A673 (cell line): ENCODE measurements at regions not wholly inside any gene's neighbourhood (a gene's known extent, or its start where the extent isn't known, plus 50 kb on each side); places are given as distances from the start of the nearest gene placed in this dataset.

Experiments
- EZH2 ChIP-seq: fragments of 200-600 bp; sonication (generic); IDR thresholded peaks from 2 replicates; pipeline ENCODE4 v1.6.1; 2017; ENCODE audit warnings: borderline replicate concordance, low read depth, mild to moderate bottlenecking, mixed read lengths, antibody characterized with exemption, low read length; ENCODE audit not compliant: poor library complexity, severe bottlenecking
- TF ChIP-seq, protein P1 (sequence below): fragments of 300-800, 200-600 bp; sonication (generic); conservative IDR thresholded peaks from 2 replicates; pipeline ENCODE4 v1.5.1; 2017; ENCODE audit warnings: low read depth, mild to moderate bottlenecking, antibody characterized with exemption, low read length, moderate library complexity, mixed read lengths

DNA sequence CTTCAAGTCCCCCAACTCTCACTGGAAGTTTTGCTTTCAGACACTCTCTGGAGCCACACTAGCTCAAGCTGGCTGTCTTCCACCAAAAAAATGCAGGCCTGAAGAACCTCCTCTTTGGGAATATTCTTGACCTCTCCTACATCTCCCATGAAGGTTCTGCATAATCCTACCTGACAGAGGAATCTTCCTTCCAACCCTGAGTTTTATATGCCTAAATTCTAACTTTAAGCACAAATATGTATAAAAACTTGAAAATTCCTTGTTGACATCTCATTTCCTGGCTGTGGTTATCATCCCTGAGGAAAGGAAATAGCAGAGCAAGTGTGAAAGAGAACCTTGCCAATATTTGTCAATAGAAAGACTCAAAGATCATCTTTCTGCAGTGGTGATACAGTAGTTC lies 249.0 kb downstream of the LPIN1 start:
- TF ChIP-seq, protein P1, sequence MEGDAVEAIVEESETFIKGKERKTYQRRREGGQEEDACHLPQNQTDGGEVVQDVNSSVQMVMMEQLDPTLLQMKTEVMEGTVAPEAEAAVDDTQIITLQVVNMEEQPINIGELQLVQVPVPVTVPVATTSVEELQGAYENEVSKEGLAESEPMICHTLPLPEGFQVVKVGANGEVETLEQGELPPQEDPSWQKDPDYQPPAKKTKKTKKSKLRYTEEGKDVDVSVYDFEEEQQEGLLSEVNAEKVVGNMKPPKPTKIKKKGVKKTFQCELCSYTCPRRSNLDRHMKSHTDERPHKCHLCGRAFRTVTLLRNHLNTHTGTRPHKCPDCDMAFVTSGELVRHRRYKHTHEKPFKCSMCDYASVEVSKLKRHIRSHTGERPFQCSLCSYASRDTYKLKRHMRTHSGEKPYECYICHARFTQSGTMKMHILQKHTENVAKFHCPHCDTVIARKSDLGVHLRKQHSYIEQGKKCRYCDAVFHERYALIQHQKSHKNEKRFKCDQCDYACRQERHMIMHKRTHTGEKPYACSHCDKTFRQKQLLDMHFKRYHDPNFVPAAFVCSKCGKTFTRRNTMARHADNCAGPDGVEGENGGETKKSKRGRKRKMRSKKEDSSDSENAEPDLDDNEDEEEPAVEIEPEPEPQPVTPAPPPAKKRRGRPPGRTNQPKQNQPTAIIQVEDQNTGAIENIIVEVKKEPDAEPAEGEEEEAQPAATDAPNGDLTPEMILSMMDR, result no peak
- TF ChIP-seq EZH2, result no peak
